SKM-1 (cell line): ENCODE measurements at regions not wholly inside any gene's neighbourhood (a gene's known extent, or its start where the extent isn't known, plus 50 kb on each side); places are given as distances from the start of the nearest gene placed in this dataset.
"Not testable (repeated sequence)": the region's sequence is repeated elsewhere in the genome, so short reads cannot be mapped to it uniquely, and the experiment has no call there.

ENCODE experiments used
- DNase-seq: peaks from one replicate; lab custom pipeline; 2025; ENCODE audit not compliant: unreplicated experiment; lab: John Stamatoyannopoulos, UW

DNA sequence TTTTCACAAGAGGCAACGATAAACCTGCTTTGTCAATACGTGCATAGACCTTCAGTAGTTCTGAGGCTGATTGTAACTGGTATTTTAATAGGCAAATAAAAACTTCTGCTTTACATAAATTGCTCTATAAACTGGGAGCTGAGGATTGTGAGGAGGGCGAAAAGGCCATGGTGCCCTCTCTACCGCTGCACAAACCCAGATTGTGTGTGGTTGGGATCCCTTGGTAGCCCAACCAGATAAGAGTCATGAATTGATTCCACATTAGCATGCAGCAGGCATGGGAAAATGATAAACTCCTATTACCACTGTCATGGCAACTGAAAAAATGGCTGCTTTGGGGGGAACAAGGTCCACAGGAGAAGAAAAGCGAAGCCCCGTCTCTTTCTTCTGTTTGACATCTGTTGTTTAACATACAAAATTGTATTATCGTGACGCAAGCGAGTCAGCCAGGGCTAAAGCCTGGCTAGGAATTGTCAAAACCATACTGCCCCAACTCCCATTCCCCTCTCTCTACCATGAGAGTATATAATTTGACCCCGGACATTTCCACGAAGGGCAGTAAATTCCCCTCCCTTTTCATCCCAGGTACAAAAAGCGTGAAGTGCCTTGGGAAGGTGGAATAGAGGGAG, 157.8 kb upstream of the SALL4 start:
- DNase-seq = no peak

DNA sequence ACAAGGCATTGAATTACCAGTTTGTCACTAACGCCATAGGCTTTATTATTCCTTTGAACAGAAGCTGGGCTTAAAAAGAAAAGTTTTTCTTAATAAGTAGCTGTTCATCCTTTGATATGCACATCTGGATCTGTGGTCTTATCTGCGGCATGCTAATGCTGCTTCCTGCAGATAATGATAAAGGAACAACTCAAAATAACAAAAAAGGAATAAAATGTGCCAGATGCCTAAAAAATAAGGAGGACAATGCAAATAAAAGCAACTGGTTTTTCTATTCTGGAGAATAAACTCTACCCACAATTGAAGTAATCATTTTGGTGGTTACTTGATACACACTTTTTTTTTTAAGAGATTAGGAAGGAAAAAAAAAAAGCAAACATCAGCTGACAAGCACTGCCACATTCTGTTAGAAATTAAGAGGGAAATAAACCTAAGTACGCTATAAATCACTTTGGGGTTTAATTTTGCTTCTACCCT, 156.8 kb upstream of the SALL4 start:
- DNase-seq = no peak

DNA sequence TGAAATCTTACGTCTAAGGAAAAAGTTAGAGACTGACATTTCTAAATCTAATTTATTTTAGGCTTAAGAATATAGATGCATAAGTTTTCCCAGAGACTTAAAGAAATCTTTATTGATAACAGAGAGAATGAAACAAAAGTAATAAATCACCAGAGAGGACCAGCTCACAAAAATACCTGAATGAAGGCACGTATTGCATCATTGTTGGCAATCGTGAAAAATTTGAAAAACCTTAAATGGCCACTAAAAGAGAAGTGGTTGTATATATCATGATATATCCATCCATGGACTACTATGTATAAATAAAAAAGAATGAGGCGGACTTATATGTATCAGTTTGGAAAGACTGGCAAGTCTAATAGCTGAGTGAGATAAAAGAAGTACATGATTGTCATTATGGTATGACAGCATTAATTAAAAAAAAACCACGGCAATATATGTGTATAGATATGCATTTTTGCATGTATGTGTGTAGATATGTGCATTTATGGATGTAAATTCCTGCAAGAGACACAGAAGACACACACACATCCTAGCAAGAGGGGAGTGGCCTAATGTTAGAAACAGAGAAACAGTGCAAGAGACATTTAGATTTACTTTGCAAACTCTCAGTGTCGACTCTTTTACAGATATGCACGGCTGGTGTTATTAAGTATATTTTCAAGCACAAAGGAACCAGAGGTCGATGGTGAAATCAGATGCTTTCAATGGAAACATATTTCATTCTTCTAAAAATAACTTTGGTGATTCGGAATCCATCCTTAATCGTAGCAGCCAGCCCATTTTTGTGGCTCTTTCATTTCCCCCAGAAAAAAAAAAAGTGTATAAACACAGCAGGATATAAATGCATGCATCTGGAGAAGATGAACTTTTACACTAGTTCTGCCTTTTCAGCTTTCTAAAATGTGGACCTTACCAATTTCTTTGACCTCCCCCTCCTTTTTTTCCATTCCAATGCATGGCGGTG, 156.1 kb upstream of the SALL4 start:
- DNase-seq = no peak

DNA sequence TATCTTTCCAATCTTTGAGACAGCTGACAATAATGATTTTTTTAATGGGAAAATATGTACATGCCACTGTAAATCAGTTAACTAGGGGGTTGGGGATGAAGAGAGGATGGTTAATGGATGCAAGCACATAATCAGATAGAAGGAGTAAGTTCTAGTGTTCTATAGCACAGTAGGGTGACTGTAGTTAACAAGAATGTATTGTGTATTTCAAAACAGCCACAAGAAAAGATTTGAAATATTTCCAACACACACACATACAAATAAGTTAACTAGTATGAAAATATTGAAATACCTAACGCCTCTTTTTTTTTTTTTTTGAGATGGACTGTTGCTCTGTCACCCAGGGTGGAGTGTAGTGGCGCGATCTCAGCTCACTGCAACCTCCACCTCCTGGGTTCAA, 153.4 kb upstream of the SALL4 start:
- no peak for DNase-seq

DNA sequence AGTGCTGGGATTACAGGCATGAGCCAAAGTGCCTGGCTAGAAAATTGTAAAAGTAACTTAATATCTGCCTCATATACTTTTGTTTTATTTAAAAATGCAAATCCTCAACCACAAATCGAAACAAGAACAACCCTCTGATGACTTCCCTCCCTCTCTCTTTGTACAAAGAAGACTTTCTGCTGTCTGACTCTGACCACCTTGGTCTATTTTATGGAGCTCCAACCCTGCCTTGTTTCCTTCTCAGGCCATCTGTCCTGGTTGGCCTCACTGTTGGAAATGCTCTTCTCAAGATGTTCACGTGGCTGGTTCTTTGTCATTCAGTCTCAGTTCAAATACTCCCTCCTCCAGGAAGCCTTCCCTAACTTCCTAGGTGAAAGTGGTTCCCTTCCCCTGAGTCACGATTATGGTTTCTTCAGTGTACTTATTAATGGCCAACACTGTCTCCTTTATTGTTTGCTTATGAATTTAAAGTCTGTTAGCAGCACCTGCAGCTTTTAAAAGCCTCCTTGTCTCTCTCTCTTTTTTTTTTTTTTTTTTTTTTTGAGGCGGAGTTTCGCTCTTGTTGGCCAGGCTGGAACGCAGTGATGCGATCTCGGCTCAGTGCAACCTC, 151.5 kb upstream of the SALL4 start:
- no peak for DNase-seq

DNA sequence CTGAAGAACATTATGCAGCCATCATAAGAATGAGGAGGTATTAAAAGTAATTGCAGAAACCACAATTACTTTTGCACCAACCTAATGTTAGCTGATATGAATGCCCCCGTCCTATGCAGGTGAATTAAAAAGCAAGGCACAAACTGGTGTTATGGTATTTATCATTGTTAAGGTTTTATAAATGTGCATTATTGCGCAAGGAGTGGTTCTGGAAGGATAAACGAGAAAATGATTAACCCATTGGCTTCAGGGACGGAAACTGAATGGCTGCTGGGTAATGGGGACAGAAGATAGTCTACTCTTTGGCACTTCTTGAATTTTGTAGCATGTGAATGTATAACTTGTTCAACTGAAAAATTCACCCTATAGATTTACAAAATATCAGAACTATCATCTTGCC, 148.6 kb upstream of the SALL4 start:
- no peak for DNase-seq

DNA sequence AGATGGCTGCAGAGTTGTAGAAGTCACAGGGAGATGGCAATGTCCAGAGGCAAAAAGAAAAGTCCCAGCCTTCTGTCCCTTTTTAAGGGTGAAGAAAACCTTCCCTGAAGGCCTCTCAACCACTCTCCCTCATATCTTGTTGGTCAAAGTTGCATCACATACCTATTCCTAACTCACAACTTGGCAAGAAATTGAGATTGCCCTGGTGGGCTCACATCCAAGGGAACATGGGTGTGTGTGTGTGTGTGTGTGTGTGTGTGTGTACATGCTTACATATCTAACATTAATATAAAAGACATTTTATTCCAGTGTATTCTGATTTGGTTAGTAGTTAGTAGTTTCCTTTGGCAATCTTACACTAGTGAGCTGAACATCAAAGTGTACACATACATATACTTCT, 144.3 kb upstream of the SALL4 start:
- DNase-seq = no peak

DNA sequence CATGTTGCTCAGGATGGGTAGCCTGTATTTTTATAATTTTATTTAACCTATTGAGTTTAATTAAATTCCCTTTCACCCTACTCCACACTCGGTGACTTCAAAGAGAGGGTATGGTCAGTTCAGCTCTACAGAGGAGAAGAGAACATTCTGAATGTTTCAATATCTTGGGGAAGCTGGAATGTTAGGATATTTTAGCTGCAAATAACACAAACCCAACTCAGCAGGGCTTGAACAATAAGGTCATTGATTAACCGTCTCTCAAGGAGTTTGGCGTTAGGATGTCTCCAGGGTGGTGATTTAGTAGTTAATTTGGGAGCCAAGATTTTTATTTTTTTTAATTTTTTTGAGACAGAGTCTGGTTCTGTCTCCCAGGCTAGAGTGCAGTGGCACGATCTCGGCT, 143.6 kb upstream of the SALL4 start:
- DNase-seq = no peak

DNA sequence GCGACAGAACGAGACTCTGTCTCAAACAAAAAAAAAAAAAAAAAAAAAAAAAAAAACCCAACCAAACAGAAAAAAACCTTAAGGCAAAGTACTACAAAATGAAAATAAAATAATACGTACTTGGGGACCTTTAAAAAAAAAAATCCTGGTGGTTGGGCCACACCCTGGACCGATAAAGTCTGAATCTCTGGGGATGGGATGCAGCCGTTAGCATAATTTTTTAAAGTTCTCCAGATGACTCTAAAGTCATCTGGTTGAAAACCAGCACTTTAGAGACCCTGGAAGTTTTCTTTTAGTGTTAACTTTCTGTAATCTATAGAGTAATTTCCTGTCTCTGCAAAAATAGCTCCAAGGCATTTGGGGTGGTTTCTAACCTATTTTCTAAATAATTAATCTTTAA, 142.9 kb upstream of the SALL4 start:
- no peak for DNase-seq

DNA sequence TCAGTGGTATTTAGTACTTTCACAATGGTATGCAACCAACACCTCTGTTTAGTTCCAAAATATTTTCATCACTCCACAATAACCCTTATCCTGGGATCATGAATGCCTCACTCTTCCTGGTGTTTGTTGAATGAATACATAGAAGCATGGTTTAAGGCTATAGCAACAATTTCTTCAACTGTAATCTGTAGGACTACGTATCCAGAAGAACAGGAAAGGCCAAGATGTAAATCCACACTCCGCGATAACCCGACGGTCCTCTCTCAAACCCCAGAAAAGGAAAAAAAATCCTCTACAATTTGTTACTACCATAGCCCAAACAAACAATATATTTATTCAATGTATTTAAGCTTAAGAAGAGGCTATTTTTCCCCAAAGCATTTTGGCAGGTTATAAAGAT, 141.4 kb upstream of the SALL4 start:
- DNase-seq = no peak

DNA sequence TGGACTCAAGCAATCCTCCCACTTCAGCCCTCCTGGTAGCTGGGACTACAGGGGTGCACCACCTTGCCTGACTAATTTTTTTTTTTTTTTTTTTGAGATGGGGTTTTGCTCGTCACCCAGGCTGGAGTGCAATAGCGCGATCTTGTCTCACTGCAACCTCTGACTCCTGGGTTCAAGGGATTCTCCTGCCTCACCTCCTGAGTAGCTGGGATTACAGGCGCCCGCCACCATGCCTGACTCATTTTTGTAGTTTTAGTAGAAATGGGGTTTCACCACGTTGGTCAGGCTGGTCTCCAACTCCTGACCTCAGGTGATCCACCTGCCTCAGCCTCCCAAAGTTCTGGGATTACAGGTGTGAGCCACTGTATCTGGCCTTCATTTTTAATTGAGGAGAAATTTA, 141.0 kb upstream of the SALL4 start:
- not testable (repeated sequence) for DNase-seq

DNA sequence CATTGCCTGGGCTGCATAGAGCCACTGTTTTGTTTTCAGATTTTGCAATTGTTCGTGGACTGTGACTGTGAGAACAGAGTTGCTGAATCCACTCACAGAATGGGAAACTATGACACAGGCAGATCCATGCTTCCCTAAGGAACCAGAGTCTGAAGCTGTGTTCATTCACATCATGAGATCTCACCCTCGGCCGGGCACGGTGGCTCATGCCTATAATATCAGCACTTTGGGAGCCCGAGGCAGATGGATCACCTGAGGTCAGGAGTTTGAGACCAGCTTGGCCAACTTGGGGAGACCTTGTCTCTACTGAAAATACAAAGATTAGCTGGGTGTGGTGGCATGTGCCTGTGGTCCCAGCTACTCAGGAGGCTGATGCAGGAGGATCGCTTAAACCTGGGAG, 139.2 kb upstream of the SALL4 start:
- no peak for DNase-seq

DNA sequence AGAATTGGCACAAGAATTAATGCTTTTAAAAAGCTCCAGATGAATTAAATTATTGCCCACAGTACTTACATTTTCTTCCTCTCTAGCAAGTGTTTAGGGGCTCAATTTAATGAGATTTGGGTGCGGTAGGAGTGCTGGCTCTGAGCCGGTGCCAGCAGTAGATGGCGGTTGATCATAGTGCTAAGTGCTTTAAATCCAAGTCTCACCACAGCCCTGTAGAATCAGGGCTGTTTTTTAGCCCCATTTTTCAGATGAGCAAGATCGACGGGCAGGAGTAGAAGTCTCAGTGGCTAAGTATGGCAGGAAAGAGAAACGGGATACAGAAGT, 136.9 kb upstream of the SALL4 start:
- no peak for DNase-seq

DNA sequence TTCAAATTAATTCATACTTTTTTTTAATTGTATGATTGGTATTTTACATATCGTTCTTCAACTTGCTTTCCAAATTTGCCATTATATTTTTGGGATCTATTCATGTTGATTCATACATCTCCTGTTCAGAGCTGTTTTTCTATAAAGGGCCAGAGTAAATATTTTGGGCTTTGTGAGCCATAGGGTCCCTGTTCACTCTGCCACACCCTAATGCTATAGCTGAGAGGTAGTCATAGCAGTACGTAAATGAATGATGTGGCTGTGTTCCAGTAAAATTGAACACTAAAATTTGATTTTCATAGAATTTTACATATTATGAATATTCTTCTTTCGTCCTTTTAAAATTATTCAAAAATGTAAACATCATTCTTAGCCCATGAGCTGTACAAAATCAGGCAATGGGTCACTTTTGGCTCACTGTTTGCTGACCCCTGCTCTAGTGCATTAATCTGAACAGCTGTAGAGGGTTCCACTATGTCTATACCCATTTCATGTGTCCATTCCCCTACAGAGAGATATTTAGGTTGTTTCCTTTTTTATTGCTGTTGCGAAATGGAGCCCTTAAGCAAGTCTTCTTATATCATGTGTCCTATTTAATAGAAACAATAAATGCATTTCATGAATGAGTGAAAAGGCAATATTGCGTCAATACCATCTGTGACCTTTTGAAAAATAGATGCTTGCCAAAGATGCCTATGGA, 136.4 kb upstream of the SALL4 start:
- DNase-seq = no peak

DNA sequence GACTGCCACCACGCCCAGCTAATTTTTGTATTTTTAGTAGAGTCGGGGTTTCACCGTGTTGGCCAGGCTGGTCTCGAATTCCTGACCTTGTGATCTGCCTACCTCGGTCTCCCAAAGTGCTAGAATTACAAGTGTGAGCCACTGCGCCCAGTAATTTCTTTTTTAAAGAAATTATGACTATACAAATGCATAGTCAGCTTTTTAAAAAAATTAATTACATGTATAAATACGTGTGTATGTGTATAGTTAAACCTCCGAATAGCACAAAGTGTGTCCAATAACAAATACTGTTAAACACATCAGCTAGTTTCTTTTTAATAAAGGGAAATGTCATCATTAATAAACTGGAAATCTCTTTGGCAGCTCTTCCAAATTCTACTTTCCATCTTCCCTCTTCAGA, 135.5 kb upstream of the SALL4 start:
- no peak for DNase-seq

DNA sequence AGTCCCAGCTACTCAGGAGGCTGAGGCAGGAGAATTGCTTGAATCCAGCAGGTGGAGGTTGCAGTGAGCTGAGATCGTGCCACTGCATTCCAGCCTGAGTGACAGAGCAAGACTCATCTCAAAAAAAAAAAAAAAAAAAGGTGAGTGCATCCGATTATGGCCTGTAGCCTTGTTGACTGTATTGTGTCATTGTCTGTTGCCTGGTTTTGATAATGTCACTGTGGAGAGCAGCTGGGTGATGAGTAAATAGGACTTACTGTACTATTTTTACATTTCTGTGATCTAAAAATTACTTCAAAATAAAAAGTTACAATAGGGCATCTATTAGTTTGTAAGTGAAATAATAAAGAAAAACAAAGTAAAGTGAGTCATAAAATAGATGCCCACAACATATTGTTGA, 134.1 kb upstream of the SALL4 start:
- DNase-seq = no peak

DNA sequence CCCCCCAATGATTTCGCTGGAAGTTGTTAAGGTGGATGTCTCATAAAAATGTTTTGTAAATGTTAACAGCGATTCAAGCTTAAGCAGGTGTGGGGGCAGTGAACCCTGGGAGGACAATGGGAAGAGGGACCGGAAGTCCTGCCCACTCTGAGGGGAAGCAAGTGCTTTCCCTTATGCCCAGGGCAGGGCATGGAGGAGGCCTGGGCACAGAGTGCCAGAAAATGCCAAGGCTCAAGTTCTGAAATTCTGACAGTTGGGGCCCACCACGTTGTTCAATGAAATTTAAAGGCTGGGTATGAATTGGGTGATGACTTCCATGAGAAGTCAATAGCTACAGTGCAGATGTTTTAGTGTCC, 132.7 kb upstream of the SALL4 start:
- DNase-seq = no peak

DNA sequence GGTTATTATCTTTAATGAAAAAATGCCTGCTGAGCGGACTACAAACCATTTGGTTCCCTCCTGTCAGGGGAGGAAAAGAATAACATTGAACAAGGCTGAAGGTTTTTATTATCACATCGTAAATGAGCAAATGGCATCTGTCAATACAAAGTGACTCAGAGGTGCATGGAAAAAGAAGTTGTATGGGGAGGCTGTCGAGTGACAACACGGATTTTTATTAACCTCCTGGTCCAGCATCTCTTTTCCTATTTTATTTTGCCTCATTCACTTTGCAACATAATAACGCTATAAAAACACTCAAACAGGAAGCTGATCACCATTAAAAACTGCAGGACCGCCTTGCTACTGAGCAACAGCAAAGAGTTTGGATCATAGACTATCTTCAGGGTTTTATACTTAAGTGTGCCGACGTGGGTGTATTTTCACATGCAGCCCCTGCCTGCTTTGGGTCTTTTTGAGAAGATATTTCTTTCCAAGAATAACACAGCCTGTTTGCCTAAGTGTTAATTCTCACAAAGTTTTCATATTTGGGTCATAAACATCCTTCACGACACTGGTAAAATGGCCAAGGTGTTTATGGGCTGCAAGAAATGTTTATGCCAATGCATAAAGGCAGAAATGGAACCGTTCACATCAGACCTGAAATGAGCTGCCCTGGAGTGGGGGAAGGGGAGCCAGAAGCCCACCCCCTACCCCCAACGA, 132.1 kb upstream of the SALL4 start:
- no peak for DNase-seq

DNA sequence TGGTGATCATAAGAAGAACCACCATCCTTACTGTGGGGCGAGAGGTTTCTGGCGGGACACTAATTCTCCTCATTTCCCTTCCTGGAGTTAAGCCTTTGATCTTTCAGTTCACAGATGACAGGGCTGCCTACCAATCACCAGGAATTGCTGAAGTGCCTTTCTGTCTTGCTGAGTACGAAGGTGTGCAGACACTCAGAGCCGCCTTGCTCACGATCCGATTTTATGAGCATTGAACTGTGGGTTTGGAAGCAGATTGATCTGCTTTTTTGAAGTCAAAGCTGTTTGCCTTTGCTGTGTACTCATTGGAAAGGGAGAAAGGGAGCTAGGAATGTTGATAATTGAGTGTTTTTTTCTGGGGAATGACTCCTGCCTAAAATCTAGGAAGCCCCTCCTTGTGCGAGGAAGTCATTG, 129.1 kb upstream of the SALL4 start:
- no peak for DNase-seq

DNA sequence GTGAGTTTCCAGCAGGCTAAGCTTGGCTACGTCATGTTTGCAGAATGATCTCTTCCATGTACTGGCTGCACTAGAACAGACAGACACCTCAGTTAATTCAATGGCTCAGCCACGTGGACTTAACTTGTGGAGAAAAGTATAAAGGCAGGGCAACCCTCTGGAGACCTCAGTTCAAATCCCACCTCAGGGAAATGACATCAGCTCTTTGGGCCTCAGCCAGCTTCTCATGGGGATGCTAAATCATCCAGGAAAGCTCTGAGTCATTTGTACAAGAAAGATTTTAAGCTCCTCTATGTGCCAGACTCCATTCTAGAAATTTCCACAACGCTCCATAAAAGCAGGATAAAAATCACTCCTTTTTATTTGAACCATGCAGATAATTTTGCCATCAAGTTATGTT, 128.5 kb upstream of the SALL4 start:
- no peak for DNase-seq

DNA sequence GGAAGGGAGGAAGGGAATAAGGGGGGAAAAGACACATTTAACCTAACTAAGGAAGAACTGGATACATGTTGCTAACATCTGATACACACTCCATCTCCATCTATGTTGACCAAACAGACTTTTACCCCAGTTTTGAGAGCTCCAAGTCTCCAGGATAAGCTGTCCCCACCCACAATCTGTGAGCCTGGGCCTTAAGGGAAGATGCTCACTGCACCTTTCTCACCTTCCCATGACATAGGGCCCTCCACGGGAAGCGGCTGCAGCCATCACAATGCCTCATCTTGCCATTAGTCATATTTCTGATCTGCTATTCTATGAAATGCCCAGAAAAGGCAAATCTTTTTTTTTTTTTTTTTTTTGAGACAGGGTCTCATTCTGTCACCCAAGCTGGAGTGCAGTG, 126.6 kb upstream of the SALL4 start:
- no peak for DNase-seq
